Smooth muscle cell (in vitro differentiated cells): ENCODE measurements at regions not wholly inside any gene's neighbourhood (a gene's known extent, or its start where the extent isn't known, plus 50 kb on each side); places are given as distances from the start of the nearest gene placed in this dataset.

Source experiments
- DNase-seq: peaks from one replicate; lab custom pipeline; 2025; ENCODE audit not compliant: unreplicated experiment; lab: John Stamatoyannopoulos, UW
- H2AFZ ChIP-seq: fragments of 200-600 bp; sonication (generic); 2 replicates; pipeline ENCODE4 v1.6.0; 2016; ENCODE audit warnings: antibody characterized with exemption, low read depth, mild to moderate bottlenecking
- H3F3A ChIP-seq: fragments of 200-600 bp; sonication (generic); 2 replicates; pipeline ENCODE4 v1.6.0; 2017; ENCODE audit warnings: antibody characterized with exemption, low read depth
- H3K27ac ChIP-seq: fragments of 200-600 bp; sonication (generic); 2 replicates; pipeline ENCODE4 v1.5.1; 2016; ENCODE audit warnings: low read depth, mild to moderate bottlenecking
- H3K27me3 ChIP-seq: fragments of 200-600 bp; sonication (generic); 2 replicates; pipeline ENCODE4 v1.6.1; 2016; ENCODE audit warnings: low read depth, mild to moderate bottlenecking
- H3K36me3 ChIP-seq: fragments of 200-600 bp; sonication (generic); 2 replicates; pipeline ENCODE4 v1.5.1; 2016; ENCODE audit warnings: low read depth
- H3K4me1 ChIP-seq: fragments of 200-600 bp; sonication (generic); 2 replicates; pipeline ENCODE4 v1.5.1; 2016; ENCODE audit warnings: low read depth
- H3K4me2 ChIP-seq: fragments of 200-600 bp; sonication (generic); 2 replicates; pipeline ENCODE4 v1.6.0; 2016; ENCODE audit warnings: mild to moderate bottlenecking
- H3K4me3 ChIP-seq: fragments of 200-600 bp; sonication (generic); 2 replicates; pipeline ENCODE4 v1.5.1; 2016; ENCODE audit warnings: mild to moderate bottlenecking
- H3K79me2 ChIP-seq: fragments of 200-600 bp; sonication (generic); 2 replicates; pipeline ENCODE4 v1.6.0; 2016; ENCODE audit warnings: low read depth, mild to moderate bottlenecking
- H3K9ac ChIP-seq: fragments of 200-600 bp; sonication (generic); 2 replicates; pipeline ENCODE4 v1.6.0; 2016; ENCODE audit warnings: low read depth
- H3K9me3 ChIP-seq: fragments of 200-600 bp; sonication (generic); replicated peaks from 2 replicates; pipeline ENCODE4 v1.5.1; 2016; ENCODE audit warnings: low read depth
- H4K20me1 ChIP-seq: fragments of 200-600 bp; sonication (generic); 2 replicates; pipeline ENCODE4 v1.6.0; 2016; ENCODE audit warnings: low read depth
- WGBS: methylation state at CpG from one replicate; pipeline ENCODE4 v1.1.7; 2016; ENCODE audit warnings: low lambda C conversion rate; 5-methylcytosine and 5-hydroxymethylcytosine counted together
- TF ChIP-seq, protein P1 (sequence below): fragments of 200-600 bp; sonication (generic); IDR thresholded peaks from 2 replicates; pipeline ENCODE4 v1.5.1; 2017; ENCODE audit warnings: borderline replicate concordance, mild to moderate bottlenecking, antibody characterized with exemption; ENCODE audit not compliant: insufficient read depth, poor library complexity, severe bottlenecking

- Histone ChIP-seq H3K4me3 (no peak overlapping the region), H3K36me3 (no peaks in the 10 kb centered on the region), H3K4me1 (no peaks in the 10 kb centered on the region), H3K79me2 (no peaks in the 10 kb centered on the region), H3K27me3 (no peaks in the 10 kb centered on the region), H3F3A (no peaks in the 10 kb centered on the region), H3K9ac (no peak overlapping the region), H3K4me2 (no peak overlapping the region), H3K9me3 (no peaks in the 10 kb centered on the region), H4K20me1 (no peaks in the 10 kb centered on the region), H2AFZ (no peak overlapping the region), H3K27ac (no peak overlapping the region)
- 92% methylated on average over 13 of the region's 13 CpGs for WGBS
- DNase-seq: no peak
- TF ChIP-seq, protein P1, sequence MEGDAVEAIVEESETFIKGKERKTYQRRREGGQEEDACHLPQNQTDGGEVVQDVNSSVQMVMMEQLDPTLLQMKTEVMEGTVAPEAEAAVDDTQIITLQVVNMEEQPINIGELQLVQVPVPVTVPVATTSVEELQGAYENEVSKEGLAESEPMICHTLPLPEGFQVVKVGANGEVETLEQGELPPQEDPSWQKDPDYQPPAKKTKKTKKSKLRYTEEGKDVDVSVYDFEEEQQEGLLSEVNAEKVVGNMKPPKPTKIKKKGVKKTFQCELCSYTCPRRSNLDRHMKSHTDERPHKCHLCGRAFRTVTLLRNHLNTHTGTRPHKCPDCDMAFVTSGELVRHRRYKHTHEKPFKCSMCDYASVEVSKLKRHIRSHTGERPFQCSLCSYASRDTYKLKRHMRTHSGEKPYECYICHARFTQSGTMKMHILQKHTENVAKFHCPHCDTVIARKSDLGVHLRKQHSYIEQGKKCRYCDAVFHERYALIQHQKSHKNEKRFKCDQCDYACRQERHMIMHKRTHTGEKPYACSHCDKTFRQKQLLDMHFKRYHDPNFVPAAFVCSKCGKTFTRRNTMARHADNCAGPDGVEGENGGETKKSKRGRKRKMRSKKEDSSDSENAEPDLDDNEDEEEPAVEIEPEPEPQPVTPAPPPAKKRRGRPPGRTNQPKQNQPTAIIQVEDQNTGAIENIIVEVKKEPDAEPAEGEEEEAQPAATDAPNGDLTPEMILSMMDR: peak; percentile 16
These were observed 682.8 kb upstream of the WWC1 start for GRCh38 chr5:167608390-167609272.

- Histone ChIP-seq H3K9me3 (no peaks in the 10 kb centered on the region), H3F3A (no peaks in the 10 kb centered on the region), H2AFZ (peak overlapping the region; percentile 17), H3K9ac (no peak overlapping the region), H3K36me3 (no peaks in the 10 kb centered on the region), H3K27ac (no peak overlapping the region), H3K4me1 (no peaks in the 10 kb centered on the region), H3K27me3 (no peaks in the 10 kb centered on the region), H3K79me2 (no peaks in the 10 kb centered on the region), H3K4me3 (no peak overlapping the region), H4K20me1 (no peaks in the 10 kb centered on the region), H3K4me2 (no peak overlapping the region)
- DNase-seq: no peak
- 69% methylated on average over 8 of the region's 8 CpGs for WGBS
- TF ChIP-seq, protein P1: no peak
These were observed 677.0 kb upstream of the WWC1 start for GRCh38 chr5:167614294-167615021.

GRCh38 chr5:167616043-167616890 lies 675.2 kb upstream of the WWC1 start:
- H3K9ac ChIP-seq: no peak overlapping the region
- H3K4me1 ChIP-seq: no peaks in the 10 kb centered on the region
- H3K4me3 ChIP-seq: no peak overlapping the region
- H2AFZ ChIP-seq: no peak overlapping the region
- no peaks in the 10 kb centered on the region for H3K79me2 ChIP-seq
- no peaks in the 10 kb centered on the region for H3K36me3 ChIP-seq
- TF ChIP-seq, protein P1: no peak
- WGBS: 40% methylated on average over 2 of the region's 2 CpGs
- H3F3A ChIP-seq: no peaks in the 10 kb centered on the region
- H3K27me3 ChIP-seq: no peaks in the 10 kb centered on the region
- no peak for DNase-seq
- H3K27ac ChIP-seq: no peak overlapping the region
- H4K20me1 ChIP-seq: no peaks in the 10 kb centered on the region
- no peak overlapping the region for H3K4me2 ChIP-seq
- H3K9me3 ChIP-seq: no peaks in the 10 kb centered on the region
